Hepatocyte (in vitro differentiated cells): ENCODE measurements at regions not wholly inside any gene's neighbourhood (a gene's known extent, or its start where the extent isn't known, plus 50 kb on each side); places are given as distances from the start of the nearest gene placed in this dataset.
"Not testable (repeated sequence)": the region's sequence is repeated elsewhere in the genome, so short reads cannot be mapped to it uniquely, and the experiment has no call there.

Experiments used
- DNase-seq: peaks from one replicate; pipeline ENCODE4 v3.0.0-alpha.2; 2016; ENCODE audit warnings: low spot score
- H2AFZ ChIP-seq: fragments of 200-600 bp; sonication (generic); 2 replicates; pipeline ENCODE4 v1.6.0; 2016; ENCODE audit warnings: antibody characterized with exemption, mild to moderate bottlenecking
- H3K27ac ChIP-seq: fragments of 200-600 bp; sonication (generic); 2 replicates; pipeline ENCODE4 v1.5.1; 2016; ENCODE audit warnings: mild to moderate bottlenecking
- H3K27me3 ChIP-seq: fragments of 200-600 bp; sonication (generic); 2 replicates; pipeline ENCODE4 v1.6.1; 2016
- H3K36me3 ChIP-seq: fragments of 200-600 bp; sonication (generic); replicated peaks from 2 replicates; pipeline ENCODE4 v1.5.1; 2016; ENCODE audit warnings: low read depth; ENCODE audit not compliant: insufficient read depth
- H3K4me1 ChIP-seq: fragments of 200-600 bp; sonication (generic); 2 replicates; pipeline ENCODE4 v1.5.1; 2016; ENCODE audit warnings: mild to moderate bottlenecking, moderate library complexity; ENCODE audit not compliant: insufficient read depth
- H3K4me2 ChIP-seq: fragments of 200-600 bp; sonication (generic); 2 replicates; pipeline ENCODE4 v1.6.0; 2016
- H3K4me3 ChIP-seq: fragments of 200-600 bp; sonication (generic); 2 replicates; pipeline ENCODE4 v1.5.1; 2016; ENCODE audit warnings: mild to moderate bottlenecking
- H3K79me2 ChIP-seq: fragments of 200-600 bp; sonication (generic); 2 replicates; pipeline ENCODE4 v1.6.0; 2017; ENCODE audit warnings: mild to moderate bottlenecking
- H3K9me2 ChIP-seq: fragments of 200-600 bp; sonication (generic); replicated peaks from 2 replicates; pipeline ENCODE4 v1.6.0; 2017; ENCODE audit warnings: mild to moderate bottlenecking; ENCODE audit not compliant: insufficient read depth
- H3K9me3 ChIP-seq: fragments of 200-600 bp; sonication (generic); 2 replicates; pipeline ENCODE4 v1.5.1; 2016; ENCODE audit warnings: low read depth, mild to moderate bottlenecking
- H4K20me1 ChIP-seq: fragments of 200-600 bp; sonication (generic); 2 replicates; pipeline ENCODE4 v1.6.0; 2016; ENCODE audit warnings: mild to moderate bottlenecking; ENCODE audit not compliant: insufficient read depth, poor library complexity, severe bottlenecking
- CTCF ChIP-seq: fragments of 200-600 bp; sonication (generic); IDR thresholded peaks from 2 replicates; pipeline ENCODE4 v1.5.1; 2016; ENCODE audit warnings: antibody characterized with exemption, mild to moderate bottlenecking; ENCODE audit not compliant: poor library complexity
- EZH2 ChIP-seq: fragments of 200-600 bp; sonication (generic); IDR thresholded peaks from 2 replicates; pipeline ENCODE4 v1.6.1; 2016; ENCODE audit warnings: antibody characterized with exemption, mild to moderate bottlenecking, borderline replicate concordance
- EZH2phosphoT487 ChIP-seq: fragments of 200-600 bp; sonication (generic); IDR thresholded peaks from one replicate; pipeline ENCODE4 v1.6.1; 2018; ENCODE audit warnings: antibody characterized with exemption, mild to moderate bottlenecking, low read depth, moderate library complexity; ENCODE audit not compliant: unreplicated experiment, severe bottlenecking
- WGBS: methylation state at CpG from one replicate; pipeline ENCODE4 v1.1.6; 2016; ENCODE audit warnings: low lambda C conversion rate; ENCODE audit errors: missing lambda C conversion rate; 5-methylcytosine and 5-hydroxymethylcytosine counted together

- no peaks in the 10 kb centered on the region for H3K4me1 ChIP-seq
- DNase-seq, result no peak
- 90% methylated on average over 1 of the region's 1 CpG for WGBS
Observed at GRCh38 chr2:7165736-7166135, 248.5 kb downstream of the RNF144A start.

GRCh38 chr2:7167801-7168411 lies 250.7 kb downstream of the RNF144A start:
- DNase-seq, result no peak
- no peak overlapping the region for H3K4me3 ChIP-seq
- no peak overlapping the region for H3K4me2 ChIP-seq
- H3K79me2 ChIP-seq, result no peaks in the 10 kb centered on the region
- H3K36me3 ChIP-seq, result no peaks in the 10 kb centered on the region
- H2AFZ ChIP-seq, result no peak overlapping the region
- no peaks in the 10 kb centered on the region for H3K27me3 ChIP-seq
- no peak overlapping the region for H3K27ac ChIP-seq
- no peaks in the 10 kb centered on the region for H3K9me3 ChIP-seq
- TF ChIP-seq EZH2 (no peak), CTCF (no peak), EZH2phosphoT487 (no peak)
- H3K9me2 ChIP-seq, result no peaks in the 10 kb centered on the region
- H3K4me1 ChIP-seq, result no peaks in the 10 kb centered on the region
- H4K20me1 ChIP-seq, result no peaks in the 10 kb centered on the region
- WGBS, result 85% methylated on average over 6 of the region's 6 CpGs

More at GRCh38 chr2:7165736-7166135, 248.5 kb downstream of the RNF144A start:
- Histone ChIP-seq H4K20me1 (no peaks in the 10 kb centered on the region), H3K79me2 (no peaks in the 10 kb centered on the region), H2AFZ (no peak overlapping the region), H3K4me2 (no peak overlapping the region), H3K9me3 (no peaks in the 10 kb centered on the region), H3K9me2 (no peaks in the 10 kb centered on the region), H3K36me3 (no peaks in the 10 kb centered on the region), H3K4me3 (no peak overlapping the region), H3K27me3 (no peaks in the 10 kb centered on the region), H3K27ac (no peak overlapping the region)
- TF ChIP-seq EZH2 (no peak), EZH2phosphoT487 (no peak), CTCF (no peak)

- no peak for DNase-seq
- 68% methylated on average over 6 of the region's 6 CpGs for WGBS
- Histone ChIP-seq H3K27ac (no peak overlapping the region), H3K9me3 (no peaks in the 10 kb centered on the region), H2AFZ (no peak overlapping the region), H3K36me3 (no peaks in the 10 kb centered on the region), H3K4me2 (no peak overlapping the region), H3K9me2 (no peaks in the 10 kb centered on the region), H3K4me1 (no peaks in the 10 kb centered on the region), H3K79me2 (no peaks in the 10 kb centered on the region), H3K4me3 (no peak overlapping the region), H4K20me1 (no peaks in the 10 kb centered on the region), H3K27me3 (no peaks in the 10 kb centered on the region)
- TF ChIP-seq EZH2 (no peak), CTCF (no peak), EZH2phosphoT487 (no peak)
Observed at GRCh38 chr2:7169593-7169992, 252.4 kb downstream of the RNF144A start.

- H3K9me2 ChIP-seq, DNase-seq, H2AFZ ChIP-seq, H3K4me3 ChIP-seq, H3K27me3 ChIP-seq, H3K4me1 ChIP-seq, H4K20me1 ChIP-seq, H3K27ac ChIP-seq, H3K4me2 ChIP-seq, H3K36me3 ChIP-seq, H3K79me2 ChIP-seq, H3K9me3 ChIP-seq: not testable (repeated sequence)
- WGBS, result 98% methylated on average over 17 of the region's 17 CpGs
Observed at GRCh38 chr2:7178996-7179395, 261.8 kb downstream of the RNF144A start.
